B cell (primary cell): ENCODE measurements at regions not wholly inside any gene's neighbourhood (a gene's known extent, or its start where the extent isn't known, plus 50 kb on each side); places are given as distances from the start of the nearest gene placed in this dataset.
"Not testable (repeated sequence)": the region's sequence is repeated elsewhere in the genome, so short reads cannot be mapped to it uniquely, and the experiment has no call there.

Experiments
- ATAC-seq: fragments of 200-7000 bp; cut with Tn5 transposase; one replicate; pipeline ENCODE4 v1.10.0; 2021; ENCODE audit warnings: low read depth, mild to moderate bottlenecking, moderate number of reproducible peaks, moderate library complexity
- CTCF ChIA-PET: fragments of 350-600 bp; sonication (Branson Sonifier 250); formaldehyde crosslinking; loops from one replicate; lab custom pipeline; 2021; ENCODE audit warnings: antibody characterized with exemption, inconsistent platforms; lab: Charles Lee
- POLR2A ChIA-PET: fragments of 350-600 bp; sonication (Branson Sonifier 250); formaldehyde crosslinking; loops from one replicate; lab custom pipeline; 2021; ENCODE audit warnings: antibody characterized with exemption; lab: Charles Lee
- DNase-seq: peaks from one replicate; pipeline ENCODE4 v3.0.0; 2013
- H2AFZ ChIP-seq: 2 replicates; pipeline ENCODE4 v1.6.1; 2012; ENCODE audit warnings: mild to moderate bottlenecking, low read depth, low read length; ENCODE audit not compliant: insufficient read depth, poor library complexity, severe bottlenecking
- H3K27ac ChIP-seq, 2 donors: 1 replicate in 1 of 2; 2 replicates in 1 of 2; pipeline ENCODE4 v1.5.1; 2012 to 2013; ENCODE audit warnings: low read length in 2 of 2, mild to moderate bottlenecking in 2 of 2, moderate library complexity in 1 of 2
- H3K27me3 ChIP-seq, 4 experiments: fragments of 200-600 bp in 1 of 4; sonication (generic) in 1 of 4; replicated peaks in 1 of 4; 1 replicate in 2 of 4; 2 replicates in 2 of 4; pipeline versions ENCODE4 v1.6.1 to v1.7.0; 2013 to 2016; ENCODE audit warnings: low read length in 3 of 4, mild to moderate bottlenecking in 2 of 4, mixed read lengths in 1 of 4, moderate library complexity in 1 of 4; ENCODE audit not compliant: insufficient read depth in 4 of 4, control insufficient read depth in 3 of 4; ENCODE audit errors: control extremely low read depth in 1 of 4
- H3K36me3 ChIP-seq, 2 experiments: replicated peaks in 1 of 2; 1 replicate in 1 of 2; 2 replicates in 1 of 2; pipeline versions ENCODE4 v1.6.1 to v1.7.1; 2013; ENCODE audit warnings: low read length in 1 of 2; ENCODE audit not compliant: insufficient read depth in 2 of 2, control insufficient read depth in 1 of 2; ENCODE audit errors: control extremely low read depth in 1 of 2, extremely low read depth in 1 of 2
- H3K4me1 ChIP-seq, 2 donors: fragments of 200-600 bp in 1 of 2; sonication (generic) in 1 of 2; 1 replicate in 1 of 2; 2 replicates in 1 of 2; pipeline versions ENCODE4 v1.5.1 to v1.6.1; 2013 to 2017; ENCODE audit warnings: low read length in 2 of 2; ENCODE audit not compliant: control insufficient read depth in 2 of 2, insufficient read depth in 2 of 2
- H3K4me2 ChIP-seq: replicated peaks from 2 replicates; pipeline ENCODE3; 2012; ENCODE audit warnings: mild to moderate bottlenecking, low read depth, low read length; ENCODE audit not compliant: poor library complexity, severe bottlenecking
- H3K4me3 ChIP-seq, 5 experiments: fragments of 200-600 bp in 1 of 5; sonication (generic) in 1 of 5; 1 replicate in 3 of 5; 2 replicates in 2 of 5; pipeline versions ENCODE4 v1.5.1 to v1.7.0; 2011 to 2016; ENCODE audit warnings: low read length in 4 of 5, mild to moderate bottlenecking in 4 of 5, low read depth in 2 of 5, control low read depth in 1 of 5, moderate library complexity in 1 of 5; ENCODE audit not compliant: insufficient read depth in 1 of 5; ENCODE audit errors: control extremely low read depth in 1 of 5, extremely low read depth in 1 of 5
- H3K79me2 ChIP-seq: fragments of 200-600 bp; sonication (generic); one replicate; pipeline ENCODE4 v1.6.0; 2016; ENCODE audit warnings: low read length; ENCODE audit not compliant: control insufficient read depth, insufficient read depth
- H3K9ac ChIP-seq: fragments of 200-600 bp; sonication (generic); 2 replicates; pipeline ENCODE4 v1.6.1; 2017; ENCODE audit warnings: mild to moderate bottlenecking, low read length, moderate library complexity
- H3K9me3 ChIP-seq, 3 donors: one replicate each; pipeline versions ENCODE4 v1.6.1 to v1.7.1; 2013; ENCODE audit warnings: low read length in 2 of 3; ENCODE audit not compliant: control insufficient read depth in 2 of 3, insufficient read depth in 1 of 3; ENCODE audit errors: control extremely low read depth in 1 of 3
- H4K20me1 ChIP-seq: 2 replicates; pipeline ENCODE4 v1.6.0; 2012; ENCODE audit warnings: mild to moderate bottlenecking, low read length; ENCODE audit not compliant: insufficient read depth, control insufficient read depth, poor library complexity, severe bottlenecking
- H3K27ac Mint-ChIP-seq: one replicate; pipeline ENCODE4 v1.8.0; 2021; ENCODE audit warnings: mixed read lengths
- H3K27me3 Mint-ChIP-seq: one replicate; pipeline ENCODE4 v1.8.0; 2021; ENCODE audit warnings: mixed read lengths
- H3K4me1 Mint-ChIP-seq: one replicate; pipeline ENCODE4 v1.8.0; 2021; ENCODE audit warnings: mixed read lengths
- H3K4me3 Mint-ChIP-seq: one replicate; pipeline ENCODE4 v1.8.0; 2021; ENCODE audit warnings: mixed read lengths
- H3K9me3 Mint-ChIP-seq: one replicate; pipeline ENCODE4 v1.8.0; 2022; ENCODE audit warnings: mixed read lengths; ENCODE audit not compliant: insufficient read depth
- CTCF ChIP-seq: fragments of 200-600 bp; IDR thresholded peaks from one replicate; pipeline ENCODE4 v1.8.0; 2022; ENCODE audit warnings: antibody characterized with exemption, mild to moderate bottlenecking
- EZH2 ChIP-seq: IDR thresholded peaks from 2 replicates; pipeline ENCODE4 v1.6.1; 2012; ENCODE audit warnings: borderline replicate concordance, low read depth, mild to moderate bottlenecking, moderate library complexity, low read length; ENCODE audit not compliant: insufficient read depth, poor library complexity, severe bottlenecking
- WGBS: methylation state at CpG from one replicate; pipeline ENCODE4 v1.1.5; 2013; ENCODE audit warnings: missing lambda C conversion rate; ENCODE audit not compliant: insufficient coverage; 5-methylcytosine and 5-hydroxymethylcytosine counted together
- intact Hi-C: fragments of 100-400 bp; cut with micrococcal nuclease; formaldehyde crosslinking; loops from one replicate; pipeline ENCODE4 v1.10.0; 2022

- Histone ChIP-seq H3K4me3 (no peak overlapping the region), H3K4me2 (no peak overlapping the region), H3K4me1 (no peaks in the 10 kb centered on the region), H3K9me3 (no peaks in the 10 kb centered on the region), H2AFZ (no peak overlapping the region), H3K27me3 (no peaks in the 10 kb centered on the region), H4K20me1 (no peaks in the 10 kb centered on the region), H3K9ac (no peak overlapping the region), H3K27ac (no peak overlapping the region), H3K36me3 (no peaks in the 10 kb centered on the region), H3K79me2 (no peaks in the 10 kb centered on the region)
- TF ChIP-seq EZH2, result no peak
- TF ChIP-seq CTCF, result peak; percentile 27
- no peaks in the 10 kb centered on the region for H3K4me1 Mint-ChIP-seq
- 71% methylated on average over 5 of the region's 8 CpGs for WGBS
- intact Hi-C loops, result no loop called here
- ATAC-seq, result no peak
- H3K27ac Mint-ChIP-seq, result no peak overlapping the region
- peaks cover 12% of the 10 kb centered on the region for H3K9me3 Mint-ChIP-seq
- ChIA-PET POLR2A (no interaction called here), CTCF (no interaction called here)
- peaks cover 9% of the 10 kb centered on the region for H3K27me3 Mint-ChIP-seq
- DNase-seq, result peak; percentile 7
- H3K4me3 Mint-ChIP-seq, result no peak overlapping the region
These were observed 124.6 kb upstream of the KCNAB1 start for GRCh38 chr3:155995525-155996370.

GRCh38 chr3:155996882-155997281 is 123.5 kb upstream of the KCNAB1 start:
- Histone ChIP-seq H2AFZ (no peak overlapping the region), H3K27me3 (no peaks in the 10 kb centered on the region), H4K20me1 (no peaks in the 10 kb centered on the region), H3K9me3 (no peaks in the 10 kb centered on the region), H3K9ac (no peak overlapping the region), H3K4me1 (no peaks in the 10 kb centered on the region), H3K79me2 (no peaks in the 10 kb centered on the region), H3K4me3 (no peak overlapping the region), H3K27ac (no peak overlapping the region), H3K4me2 (no peak overlapping the region), H3K36me3 (no peaks in the 10 kb centered on the region)
- DNase-seq (no peak), ATAC-seq (no peak)
- WGBS, result no CpG with 5 or more reads among the region's 3 CpGs
- POLR2A ChIA-PET, result no interaction called here
- Mint-ChIP-seq H3K9me3 (peaks cover 12% of the 10 kb centered on the region), H3K4me1 (no peaks in the 10 kb centered on the region), H3K27ac (no peak overlapping the region), H3K27me3 (peaks cover 9% of the 10 kb centered on the region), H3K4me3 (no peak overlapping the region)
- intact Hi-C loops, result no loop called here
- CTCF ChIA-PET, result interaction anchor here (0.9 kb wide), 1 partner anchor 513 kb away, joined by 5 read pairs; no protein-coding TSS in a partner anchor
- TF ChIP-seq CTCF (no peak), EZH2 (no peak)

GRCh38 chr3:155998173-155998572 is 122.2 kb upstream of the KCNAB1 start:
- CTCF ChIA-PET, H4K20me1 ChIP-seq: not testable (repeated sequence)

More at GRCh38 chr3:155998173-155998572, 122.2 kb upstream of the KCNAB1 start:
- H3K27me3 ChIP-seq, H3K4me1 ChIP-seq, intact Hi-C loops, H3K27ac ChIP-seq, POLR2A ChIA-PET, H3K9ac ChIP-seq, DNase-seq, H3K4me2 ChIP-seq, H3K9me3 ChIP-seq, H2AFZ ChIP-seq, H3K79me2 ChIP-seq, H3K27ac Mint-ChIP-seq, ATAC-seq, H3K4me3 ChIP-seq, H3K4me3 Mint-ChIP-seq, H3K4me1 Mint-ChIP-seq, H3K36me3 ChIP-seq: not testable (repeated sequence)
- H3K9me3 Mint-ChIP-seq, result peaks cover 12% of the 10 kb centered on the region
- peaks cover 13% of the 10 kb centered on the region for H3K27me3 Mint-ChIP-seq
- WGBS, result 100% methylated on average over 1 of the region's 3 CpGs
